ENCODE measurements at regions not wholly inside any gene's neighbourhood (a gene's known extent, or its start where the extent isn't known, plus 50 kb on each side); places are given as distances from the start of the nearest gene placed in this dataset.

DNA sequence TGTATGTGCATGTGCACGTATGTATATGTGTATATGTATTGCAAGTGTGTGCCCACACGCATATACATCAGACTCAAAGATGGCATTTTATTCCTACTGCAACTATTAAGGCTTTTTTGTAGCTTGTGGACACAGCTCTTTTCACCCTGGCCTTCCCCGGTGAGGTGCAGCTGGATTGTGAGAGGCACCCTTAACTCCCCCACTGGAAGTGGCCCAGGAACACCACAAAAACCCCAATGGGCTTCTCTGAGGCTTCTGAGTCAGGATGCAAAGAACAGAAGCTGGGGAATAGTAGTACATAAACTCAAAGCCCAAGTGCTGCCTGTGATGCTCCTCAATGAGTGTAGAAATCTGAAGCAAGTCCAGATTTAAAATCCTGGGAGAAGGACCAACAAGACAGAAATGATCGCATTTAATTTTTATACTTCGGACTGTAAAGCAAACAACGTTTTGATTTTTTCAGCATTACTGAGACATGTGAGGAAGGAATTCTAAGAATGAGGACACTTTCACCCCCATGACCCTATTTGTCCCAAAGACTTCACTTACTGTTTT lies 369.2 kb upstream of the MGMT start:
- POLR2A ChIA-PET, result no interaction called here
- no peak for ATAC-seq (ENCODE audit: low read depth)
- H3K27me3 Mint-ChIP-seq, result no peaks in the 10 kb centered on the region
- H3K4me3 Mint-ChIP-seq, result no peak overlapping the region
- intact Hi-C loops (cut with micrococcal nuclease), result no loop called here
- TF ChIP-seq, protein P1, sequence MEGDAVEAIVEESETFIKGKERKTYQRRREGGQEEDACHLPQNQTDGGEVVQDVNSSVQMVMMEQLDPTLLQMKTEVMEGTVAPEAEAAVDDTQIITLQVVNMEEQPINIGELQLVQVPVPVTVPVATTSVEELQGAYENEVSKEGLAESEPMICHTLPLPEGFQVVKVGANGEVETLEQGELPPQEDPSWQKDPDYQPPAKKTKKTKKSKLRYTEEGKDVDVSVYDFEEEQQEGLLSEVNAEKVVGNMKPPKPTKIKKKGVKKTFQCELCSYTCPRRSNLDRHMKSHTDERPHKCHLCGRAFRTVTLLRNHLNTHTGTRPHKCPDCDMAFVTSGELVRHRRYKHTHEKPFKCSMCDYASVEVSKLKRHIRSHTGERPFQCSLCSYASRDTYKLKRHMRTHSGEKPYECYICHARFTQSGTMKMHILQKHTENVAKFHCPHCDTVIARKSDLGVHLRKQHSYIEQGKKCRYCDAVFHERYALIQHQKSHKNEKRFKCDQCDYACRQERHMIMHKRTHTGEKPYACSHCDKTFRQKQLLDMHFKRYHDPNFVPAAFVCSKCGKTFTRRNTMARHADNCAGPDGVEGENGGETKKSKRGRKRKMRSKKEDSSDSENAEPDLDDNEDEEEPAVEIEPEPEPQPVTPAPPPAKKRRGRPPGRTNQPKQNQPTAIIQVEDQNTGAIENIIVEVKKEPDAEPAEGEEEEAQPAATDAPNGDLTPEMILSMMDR (IDR thresholded peaks at IDR 0.05), result no peak
- H3K27ac Mint-ChIP-seq, result no peak overlapping the region
- CTCF ChIA-PET, result no interaction called here
- no peaks in the 10 kb centered on the region for H3K36me3 Mint-ChIP-seq (ENCODE audit: low read depth)
- H3K9me3 Mint-ChIP-seq, result no peaks in the 10 kb centered on the region
- H3K4me1 Mint-ChIP-seq, result no peaks in the 10 kb centered on the region
- no peak for DNase-seq

DNA sequence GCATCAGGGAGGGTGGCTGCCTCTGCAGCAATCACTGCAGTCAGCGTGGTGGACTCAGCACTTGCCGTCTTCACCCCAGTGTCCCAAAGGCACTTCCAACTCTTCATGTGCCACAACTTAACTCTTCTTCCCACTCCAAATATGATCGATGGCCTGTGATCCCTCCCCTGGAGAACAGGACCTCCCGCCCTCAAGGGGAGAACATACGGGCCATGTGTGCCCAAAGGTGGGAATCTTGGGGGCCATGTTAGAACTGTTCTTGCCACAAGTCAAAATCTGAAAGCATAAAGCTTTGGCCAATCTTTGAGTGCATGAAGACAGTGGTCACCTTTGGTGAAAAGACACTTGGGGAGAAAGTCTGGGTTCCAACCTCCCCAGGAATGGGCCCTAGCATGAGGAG lies 368.5 kb upstream of the MGMT start:
- no peaks in the 10 kb centered on the region for H3K36me3 Mint-ChIP-seq (ENCODE audit: low read depth)
- intact Hi-C loops (cut with micrococcal nuclease), result no loop called here
- no peak for DNase-seq
- H3K9me3 Mint-ChIP-seq, result no peaks in the 10 kb centered on the region
- TF ChIP-seq, protein P1 (IDR thresholded peaks at IDR 0.05), result no peak
- no peak for ATAC-seq (ENCODE audit: low read depth)
- no peaks in the 10 kb centered on the region for H3K27me3 Mint-ChIP-seq
- CTCF ChIA-PET, result no interaction called here
- no peaks in the 10 kb centered on the region for H3K4me1 Mint-ChIP-seq
- H3K4me3 Mint-ChIP-seq, result no peak overlapping the region
- POLR2A ChIA-PET, result no interaction called here
- no peak overlapping the region for H3K27ac Mint-ChIP-seq

- no peaks in the 10 kb centered on the region for H3K4me1 Mint-ChIP-seq
- POLR2A ChIA-PET, result no interaction called here
These were observed 367.6 kb upstream of the MGMT start for GRCh38 chr10:129099486-129099885.

GRCh38 chr10:129099992-129100391 lies 367.0 kb upstream of the MGMT start:
- CTCF ChIA-PET, result no interaction called here
- Mint-ChIP-seq H3K27me3 (no peaks in the 10 kb centered on the region), H3K4me3 (no peak overlapping the region), H3K36me3 (ENCODE audit: low read depth) (no peaks in the 10 kb centered on the region), H3K27ac (no peak overlapping the region), H3K4me1 (no peaks in the 10 kb centered on the region), H3K9me3 (no peaks in the 10 kb centered on the region)
- intact Hi-C loops (cut with micrococcal nuclease), result no loop called here
- TF ChIP-seq, protein P1 (IDR thresholded peaks at IDR 0.05), result no peak
- ATAC-seq (ENCODE audit: low read depth) (no peak), DNase-seq (no peak)
- POLR2A ChIA-PET, result no interaction called here

More at GRCh38 chr10:129099486-129099885, 367.6 kb upstream of the MGMT start:
- H3K27ac Mint-ChIP-seq, result no peak overlapping the region
- intact Hi-C loops (cut with micrococcal nuclease), result no loop called here
- no peak for ATAC-seq (ENCODE audit: low read depth)
- no peaks in the 10 kb centered on the region for H3K27me3 Mint-ChIP-seq
- H3K4me3 Mint-ChIP-seq, result no peak overlapping the region
- DNase-seq, result no peak
- no peaks in the 10 kb centered on the region for H3K36me3 Mint-ChIP-seq (ENCODE audit: low read depth)
- H3K9me3 Mint-ChIP-seq, result no peaks in the 10 kb centered on the region
- CTCF ChIA-PET, result no interaction called here
- TF ChIP-seq, protein P1 (IDR thresholded peaks at IDR 0.05), result no peak

- no peak overlapping the region for H3K27ac Mint-ChIP-seq
- ATAC-seq (ENCODE audit: low read depth) (no peak), DNase-seq (no peak)
- POLR2A ChIA-PET, result no interaction called here
- TF ChIP-seq, protein P1 (IDR thresholded peaks at IDR 0.05), result no peak
- CTCF ChIA-PET, result no interaction called here
- H3K36me3 Mint-ChIP-seq (ENCODE audit: low read depth), result no peaks in the 10 kb centered on the region
- H3K27me3 Mint-ChIP-seq, result no peaks in the 10 kb centered on the region
- no peaks in the 10 kb centered on the region for H3K9me3 Mint-ChIP-seq
- H3K4me3 Mint-ChIP-seq, result no peak overlapping the region
- intact Hi-C loops (cut with micrococcal nuclease), result no loop called here
- H3K4me1 Mint-ChIP-seq, result no peaks in the 10 kb centered on the region
These were observed 365.6 kb upstream of the MGMT start for GRCh38 chr10:129101232-129101980.
